NT2/D1 (cell line): ENCODE measurements at regions not wholly inside any gene's neighbourhood (a gene's known extent, or its start where the extent isn't known, plus 50 kb on each side); places are given as distances from the start of the nearest gene placed in this dataset.

ENCODE experiments used
- SUZ12 ChIP-seq: IDR thresholded peaks from 2 replicates; pipeline ENCODE4 v1.6.1; 2011; ENCODE audit not compliant: insufficient read length, insufficient read depth; ENCODE audit errors: extremely low read depth
- YY1 ChIP-seq: IDR thresholded peaks from 2 replicates; pipeline ENCODE4 v1.6.1; 2011; ENCODE audit not compliant: insufficient read length, insufficient read depth
- ZNF274 ChIP-seq: IDR thresholded peaks from 2 replicates; pipeline ENCODE4 v1.6.1; 2011; ENCODE audit warnings: mild to moderate bottlenecking, low read depth, low read length

GRCh38 chr4:18931643-18932377 is 910.3 kb upstream of the LCORL start:
- TF ChIP-seq ZNF274 = no peak
- TF ChIP-seq YY1 = no peak
- no peak for TF ChIP-seq SUZ12
